ENCODE measurements at regions not wholly inside any gene's neighbourhood (a gene's known extent, or its start where the extent isn't known, plus 50 kb on each side); places are given as distances from the start of the nearest gene placed in this dataset.
A peak's percentile ranks its signal among the peaks of the same experiment; 100 is the strongest.
"Not testable (repeated sequence)": the region's sequence is repeated elsewhere in the genome, so short reads cannot be mapped to it uniquely, and the experiment has no call there.

- H3K36me3 ChIP-seq (replicated peaks in 1 of 2; ENCODE audit: control insufficient read depth in 1 of 2, insufficient read depth in 2 of 2, low read length in 2 of 2); H3K4me2 ChIP-seq (ENCODE audit: low read depth, low read length); H3K79me2 ChIP-seq (ENCODE audit: insufficient read depth, low read length); DNase-seq (ENCODE audit: low spot score); FAIRE-seq; intact Hi-C loops (cut with micrococcal nuclease; ENCODE audit: unreplicated experiment); ATAC-seq; in situ Hi-C loops (cut with HindIII; ENCODE audit: extremely low pct_ligation_motif_present, low pct_unique_long_range_greater_than_20kb); H3K4me1 ChIP-seq (ENCODE audit: insufficient read depth, low read length); H3K27ac ChIP-seq (ENCODE audit: extremely low read length, insufficient read depth, low read length); H3K9ac ChIP-seq (ENCODE audit: insufficient read depth, low read depth, low read length); CTCF ChIA-PET (ENCODE audit: low intra/inter-chr PET ratio, low total read pairs); POLR2A ChIA-PET; H3K27me3 ChIP-seq (ENCODE audit: control insufficient read depth in 1 of 2, insufficient read depth in 2 of 2, low read length in 2 of 2); H2AFZ ChIP-seq (ENCODE audit: low read length); H4K20me1 ChIP-seq (ENCODE audit: insufficient read depth, low read length); H3K4me3 ChIP-seq (replicated peaks in 1 of 3; ENCODE audit: insufficient read depth in 1 of 3, low read depth in 2 of 3, low read length in 3 of 3); BruUV-seq (replicated peaks): not testable (repeated sequence)
- peaks cover 35% of the 10 kb centered on the region for H3K9me3 ChIP-seq (ENCODE audit: low read length)
- 0 out of 2 replicates have a peak, but pooled peaks have one; percentile 20 for TF ChIP-seq MAFF (IDR thresholded peaks at IDR 0.05; ENCODE audit: low read depth, low read length)
- peak in 1 of 2 experiments; percentile 42; a peak in 1 of 4 replicates for TF ChIP-seq MAFK (conservative IDR thresholded peaks at IDR 0.05 in 1 of 2, IDR thresholded peaks at IDR 0.05 in 1 of 2; ENCODE audit: low read length in 2 of 2)
- 25% methylated on average over 4 of the region's 8 CpGs for WGBS (ENCODE audit: low lambda C conversion rate)
These were observed 265.2 kb upstream of the HTR1E start for GRCh38 chr6:86672125-86672524.

GRCh38 chr6:86657192-86657591 lies 280.1 kb upstream of the HTR1E start:
- FAIRE-seq: no peak
- H3K36me3 ChIP-seq (replicated peaks in 1 of 2; ENCODE audit: control insufficient read depth in 1 of 2, insufficient read depth in 2 of 2, low read length in 2 of 2): no peaks in the 10 kb centered on the region
- no peak for ATAC-seq
- ChIA-PET CTCF (ENCODE audit: low intra/inter-chr PET ratio, low total read pairs) (no interaction called here), POLR2A (no interaction called here)
- BruUV-seq (replicated peaks): no TSS peak
- no peaks in the 10 kb centered on the region for H3K4me1 ChIP-seq (ENCODE audit: insufficient read depth, low read length)
- H3K4me2 ChIP-seq (ENCODE audit: low read depth, low read length): no peak overlapping the region
- no peaks in the 10 kb centered on the region for H4K20me1 ChIP-seq (ENCODE audit: insufficient read depth, low read length)
- no peak for DNase-seq (ENCODE audit: low spot score)
- H3K9ac ChIP-seq (ENCODE audit: insufficient read depth, low read depth, low read length): no peak overlapping the region
- H3K79me2 ChIP-seq (ENCODE audit: insufficient read depth, low read length): no peaks in the 10 kb centered on the region
- no peak overlapping the region for H3K4me3 ChIP-seq (replicated peaks in 1 of 3; ENCODE audit: insufficient read depth in 1 of 3, low read depth in 2 of 3, low read length in 3 of 3)
- TF ChIP-seq MAFF (IDR thresholded peaks at IDR 0.05; ENCODE audit: low read depth, low read length) (peak; percentile 77), MAFK (conservative IDR thresholded peaks at IDR 0.05 in 1 of 2, IDR thresholded peaks at IDR 0.05 in 1 of 2; ENCODE audit: low read length in 2 of 2) (peak; percentile 53 to 85), BCL6 (CRISPR knock-in tag; IDR thresholded peaks at IDR 0.05) (no peak)
- no peak overlapping the region for H3K27ac ChIP-seq (ENCODE audit: extremely low read length, insufficient read depth, low read length)
- 6% methylated on average over 2 of the region's 2 CpGs for WGBS (ENCODE audit: low lambda C conversion rate)
- no peak overlapping the region for H2AFZ ChIP-seq (ENCODE audit: low read length)
- intact Hi-C loops (cut with micrococcal nuclease; ENCODE audit: unreplicated experiment): no loop called here
- in situ Hi-C loops (cut with HindIII; ENCODE audit: extremely low pct_ligation_motif_present, low pct_unique_long_range_greater_than_20kb): no loop called here
- peaks cover 35% of the 10 kb centered on the region for H3K9me3 ChIP-seq (ENCODE audit: low read length)
- no peaks in the 10 kb centered on the region; a peak in 1 of 5 replicates for H3K27me3 ChIP-seq (ENCODE audit: control insufficient read depth in 1 of 2, insufficient read depth in 2 of 2, low read length in 2 of 2)
